H9 (cell line): ENCODE measurements at regions not wholly inside any gene's neighbourhood (a gene's known extent, or its start where the extent isn't known, plus 50 kb on each side); places are given as distances from the start of the nearest gene placed in this dataset.

Experiments
- DNase-seq: peaks from one replicate; pipeline ENCODE4 v3.0.0-alpha.2; 2017
- H2AFZ ChIP-seq: one replicate; pipeline ENCODE4 v1.6.1; 2013; ENCODE audit warnings: mild to moderate bottlenecking, low read length, control low read depth, moderate library complexity
- H2AK5ac ChIP-seq: 2 replicates; pipeline ENCODE4 v1.6.1; 2013; ENCODE audit warnings: low read length, control low read depth, mixed read lengths; ENCODE audit not compliant: insufficient read length
- H2BK120ac ChIP-seq: one replicate; pipeline ENCODE4 v1.6.1; 2013; ENCODE audit warnings: low read depth, mild to moderate bottlenecking, low read length, control low read depth, inconsistent platforms; ENCODE audit not compliant: poor library complexity, severe bottlenecking
- H2BK12ac ChIP-seq: 2 replicates; pipeline ENCODE4 v1.6.1; 2013; ENCODE audit warnings: low read length, control low read depth, mixed read lengths, low read depth; ENCODE audit not compliant: insufficient read length
- H2BK15ac ChIP-seq: 2 replicates; pipeline ENCODE4 v1.6.1; 2013; ENCODE audit warnings: low read depth, low read length, control low read depth
- H2BK20ac ChIP-seq: one replicate; pipeline ENCODE4 v1.6.1; 2013; ENCODE audit warnings: low read depth, mild to moderate bottlenecking, low read length, control low read depth, inconsistent platforms; ENCODE audit not compliant: poor library complexity, severe bottlenecking
- H2BK5ac ChIP-seq: 2 replicates; pipeline ENCODE4 v1.6.1; 2013; ENCODE audit warnings: low read length, control low read depth, mixed read lengths; ENCODE audit not compliant: insufficient read length
- H3K14ac ChIP-seq: 2 replicates; pipeline ENCODE4 v1.6.1; 2013; ENCODE audit warnings: low read length, control low read depth; ENCODE audit not compliant: insufficient read depth
- H3K18ac ChIP-seq: 2 replicates; pipeline ENCODE4 v1.6.1; 2013; ENCODE audit warnings: low read depth, mild to moderate bottlenecking, mixed read lengths, low read length, control low read depth; ENCODE audit not compliant: insufficient read length
- H3K23ac ChIP-seq: 2 replicates; pipeline ENCODE4 v1.6.1; 2013; ENCODE audit warnings: low read length, control low read depth, mixed read lengths, low read depth; ENCODE audit not compliant: insufficient read length
- H3K23me2 ChIP-seq: 2 replicates; pipeline ENCODE4 v1.6.1; 2013; ENCODE audit warnings: low read depth, mild to moderate bottlenecking, mixed read lengths, low read length, control low read depth; ENCODE audit not compliant: insufficient read length, poor library complexity, severe bottlenecking
- H3K27ac ChIP-seq: 2 replicates; pipeline ENCODE4 v1.5.1; 2013; ENCODE audit warnings: low read length, control low read depth, mixed read lengths, low read depth; ENCODE audit not compliant: insufficient read length
- H3K27me3 ChIP-seq: 2 replicates; pipeline ENCODE4 v1.6.1; 2013; ENCODE audit warnings: low read length, control low read depth, inconsistent platforms; ENCODE audit not compliant: insufficient read depth
- H3K4ac ChIP-seq: 2 replicates; pipeline ENCODE4 v1.6.1; 2013; ENCODE audit warnings: low read depth, mild to moderate bottlenecking, control low read depth, inconsistent platforms, low read length, moderate library complexity
- H3K4me1 ChIP-seq: 2 replicates; pipeline ENCODE4 v1.6.1; 2013; ENCODE audit warnings: low read length, control low read depth, inconsistent platforms; ENCODE audit not compliant: insufficient read depth
- H3K4me2 ChIP-seq: 2 replicates; pipeline ENCODE4 v1.6.1; 2013; ENCODE audit warnings: low read length, control low read depth, mixed read lengths; ENCODE audit not compliant: insufficient read length, insufficient read depth
- H3K56ac ChIP-seq: 2 replicates; pipeline ENCODE4 v1.6.1; 2013; ENCODE audit warnings: low read depth, mild to moderate bottlenecking, mixed read lengths, low read length, control low read depth; ENCODE audit not compliant: insufficient read length
- H3K79me1 ChIP-seq: 2 replicates; pipeline ENCODE4 v1.6.1; 2013; ENCODE audit warnings: low read depth, mild to moderate bottlenecking, moderate library complexity, low read length, control low read depth, inconsistent platforms; ENCODE audit not compliant: insufficient read depth, poor library complexity, severe bottlenecking
- H3K79me2 ChIP-seq: 2 replicates; pipeline ENCODE4 v1.6.1; 2013; ENCODE audit warnings: low read length, control low read depth, inconsistent platforms; ENCODE audit not compliant: insufficient read depth
- H3K9ac ChIP-seq: 2 replicates; pipeline ENCODE4 v1.6.1; 2013; ENCODE audit warnings: low read length, control low read depth, mixed read lengths; ENCODE audit not compliant: insufficient read length; ENCODE audit errors: extremely low read depth
- H3K9me3 ChIP-seq: one replicate; pipeline ENCODE4 v1.6.1; 2013; ENCODE audit warnings: low read depth, low read length, inconsistent platforms; ENCODE audit not compliant: control insufficient read depth
- H3T11ph ChIP-seq: one replicate; pipeline ENCODE4 v1.6.1; 2013; ENCODE audit warnings: mild to moderate bottlenecking, low read length, control low read depth, inconsistent platforms
- H4K20me1 ChIP-seq: one replicate; pipeline ENCODE4 v1.6.1; 2013; ENCODE audit not compliant: control insufficient read depth, insufficient read length, insufficient read depth
- H4K5ac ChIP-seq: 2 replicates; pipeline ENCODE4 v1.6.1; 2013; ENCODE audit warnings: low read depth, mild to moderate bottlenecking, mixed read lengths, low read length, control low read depth; ENCODE audit not compliant: insufficient read length
- H4K8ac ChIP-seq: replicated peaks from 2 replicates; pipeline ENCODE4 v1.6.1; 2013; ENCODE audit warnings: low read length, control low read depth, mixed read lengths, low read depth; ENCODE audit not compliant: insufficient read length
- H4K91ac ChIP-seq: 2 replicates; pipeline ENCODE4 v1.6.1; 2013; ENCODE audit warnings: low read depth, mild to moderate bottlenecking, moderate library complexity, mixed read lengths, low read length, control low read depth; ENCODE audit not compliant: insufficient read length
- H3K27ac Mint-ChIP-seq, 3 experiments: 2 replicates in 2 of 3; 3 replicates in 1 of 3; pipeline ENCODE4 v1.8.0; 2020 to 2021; ENCODE audit warnings: mixed read lengths in 3 of 3, mild to moderate bottlenecking in 1 of 3, moderate library complexity in 1 of 3
- H3K27me3 Mint-ChIP-seq: 2 replicates; pipeline ENCODE4 v1.8.0; 2021; ENCODE audit warnings: low read depth, mild to moderate bottlenecking, moderate library complexity, mixed read lengths
- H3K36me3 Mint-ChIP-seq, 3 experiments: 2 replicates in 2 of 3; 3 replicates in 1 of 3; pipeline ENCODE4 v1.8.0; 2020 to 2021; ENCODE audit warnings: low read depth in 3 of 3, mixed read lengths in 3 of 3; ENCODE audit not compliant: insufficient read depth in 1 of 3
- H3K4me1 Mint-ChIP-seq, 2 experiments: 2 replicates each; pipeline ENCODE4 v1.8.0; 2020; ENCODE audit warnings: mixed read lengths in 2 of 2
- H3K4me3 Mint-ChIP-seq, 2 experiments: 2 replicates in 1 of 2; 3 replicates in 1 of 2; pipeline ENCODE4 v1.8.0; 2020 to 2021; ENCODE audit warnings: mild to moderate bottlenecking in 2 of 2, mixed read lengths in 2 of 2, moderate library complexity in 1 of 2
- H3K9me3 Mint-ChIP-seq, 2 experiments: 2 replicates in 1 of 2; 3 replicates in 1 of 2; pipeline ENCODE4 v1.8.0; 2020; ENCODE audit warnings: mild to moderate bottlenecking in 2 of 2, mixed read lengths in 2 of 2, moderate library complexity in 1 of 2
- WGBS: extraction: QIAGEN DNeasy Blood & Tissue Kit; methylation state at CpG from one replicate; pipeline ENCODE4 v1.1.7; 2013; ENCODE audit warnings: missing lambda C conversion rate, low lambda C conversion rate, mixed read lengths; ENCODE audit not compliant: insufficient read length; ENCODE audit errors: extremely low coverage; 5-methylcytosine and 5-hydroxymethylcytosine counted together
- TF ChIP-seq, protein P1 (sequence below): fragments of 200-600 bp; sonication (generic); conservative IDR thresholded peaks from 3 replicates; pipeline ENCODE4 v1.8.0; 2021; ENCODE audit warnings: antibody characterized with exemption, mild to moderate bottlenecking

DNA sequence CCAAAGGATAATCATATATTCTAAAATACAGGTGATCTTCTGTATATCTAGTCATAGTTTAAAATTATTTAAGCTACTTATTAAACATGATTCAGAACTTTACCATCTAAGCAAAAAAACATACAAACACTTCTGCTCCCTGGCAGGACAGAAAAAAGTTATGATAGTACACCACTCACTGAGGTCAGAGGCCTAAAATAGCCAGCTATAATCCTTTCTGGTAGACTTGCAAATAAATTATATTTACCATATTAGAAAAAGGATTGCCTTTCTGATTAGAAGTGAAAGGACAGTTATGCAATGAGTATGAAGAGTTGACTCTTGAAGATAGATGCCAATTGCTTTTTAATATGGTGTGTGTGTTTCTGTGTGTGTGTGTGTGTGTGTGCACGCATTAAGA is 207.4 kb downstream of the BMP2 start:
- no CpG with 5 or more reads among the region's 1 CpG for WGBS
- H3K9me3 ChIP-seq, result no peaks in the 10 kb centered on the region

More for the DNA sequence above, 207.4 kb downstream of the BMP2 start:
- Histone ChIP-seq H3K9ac (no peak overlapping the region), H2BK5ac (no peak overlapping the region), H3K79me1 (no peaks in the 10 kb centered on the region), H4K8ac (no peak overlapping the region), H4K5ac (no peak overlapping the region), H2BK120ac (no peak overlapping the region), H3K56ac (no peak overlapping the region), H3K4ac (no peak overlapping the region), H4K20me1 (no peaks in the 10 kb centered on the region), H2AFZ (no peak overlapping the region), H2BK12ac (no peak overlapping the region), H3K4me1 (no peaks in the 10 kb centered on the region), H3K27me3 (no peaks in the 10 kb centered on the region), H4K91ac (no peak overlapping the region), H3K18ac (no peak overlapping the region), H2AK5ac (no peak overlapping the region), H3K23me2 (no peaks in the 10 kb centered on the region), H3K14ac (no peak overlapping the region), H3K79me2 (no peaks in the 10 kb centered on the region), H3K4me2 (no peak overlapping the region), H3T11ph (no peak overlapping the region), H3K27ac (no peak overlapping the region), H2BK20ac (no peak overlapping the region), H2BK15ac (no peak overlapping the region), H3K23ac (no peak overlapping the region)
- TF ChIP-seq, protein P1, sequence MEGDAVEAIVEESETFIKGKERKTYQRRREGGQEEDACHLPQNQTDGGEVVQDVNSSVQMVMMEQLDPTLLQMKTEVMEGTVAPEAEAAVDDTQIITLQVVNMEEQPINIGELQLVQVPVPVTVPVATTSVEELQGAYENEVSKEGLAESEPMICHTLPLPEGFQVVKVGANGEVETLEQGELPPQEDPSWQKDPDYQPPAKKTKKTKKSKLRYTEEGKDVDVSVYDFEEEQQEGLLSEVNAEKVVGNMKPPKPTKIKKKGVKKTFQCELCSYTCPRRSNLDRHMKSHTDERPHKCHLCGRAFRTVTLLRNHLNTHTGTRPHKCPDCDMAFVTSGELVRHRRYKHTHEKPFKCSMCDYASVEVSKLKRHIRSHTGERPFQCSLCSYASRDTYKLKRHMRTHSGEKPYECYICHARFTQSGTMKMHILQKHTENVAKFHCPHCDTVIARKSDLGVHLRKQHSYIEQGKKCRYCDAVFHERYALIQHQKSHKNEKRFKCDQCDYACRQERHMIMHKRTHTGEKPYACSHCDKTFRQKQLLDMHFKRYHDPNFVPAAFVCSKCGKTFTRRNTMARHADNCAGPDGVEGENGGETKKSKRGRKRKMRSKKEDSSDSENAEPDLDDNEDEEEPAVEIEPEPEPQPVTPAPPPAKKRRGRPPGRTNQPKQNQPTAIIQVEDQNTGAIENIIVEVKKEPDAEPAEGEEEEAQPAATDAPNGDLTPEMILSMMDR, result no peak
- H3K9me3 Mint-ChIP-seq, result peaks cover 0 to 5% of the 10 kb centered on the region in 2 experiments; a peak in 1 of 5 replicates
- H3K4me1 Mint-ChIP-seq, result no peaks in the 10 kb centered on the region
- H3K4me3 Mint-ChIP-seq, result no peak overlapping the region
- no peaks in the 10 kb centered on the region; a peak in 1 of 7 replicates for H3K36me3 Mint-ChIP-seq
- no peak for DNase-seq
- no peaks in the 10 kb centered on the region for H3K27me3 Mint-ChIP-seq
- H3K27ac Mint-ChIP-seq, result no peak overlapping the region
